Trophoblast cell (in vitro differentiated cells and primary cell): ENCODE measurements at regions not wholly inside any gene's neighbourhood (a gene's known extent, or its start where the extent isn't known, plus 50 kb on each side); places are given as distances from the start of the nearest gene placed in this dataset.

Experiments used
- DNase-seq, 2 donors: peaks; one replicate each; pipeline ENCODE4 v3.0.0-alpha.2; 2016
- H2AFZ ChIP-seq: 2 replicates; pipeline ENCODE4 v1.6.1; 2013; ENCODE audit warnings: low read length, moderate library complexity, mild to moderate bottlenecking; ENCODE audit not compliant: insufficient read depth, poor library complexity
- H2AK5ac ChIP-seq: 2 replicates; pipeline ENCODE4 v1.6.1; 2013; ENCODE audit warnings: mild to moderate bottlenecking, low read length
- H2BK120ac ChIP-seq: 2 replicates; pipeline ENCODE4 v1.6.1; 2013; ENCODE audit warnings: low read length, mild to moderate bottlenecking, moderate library complexity; ENCODE audit not compliant: insufficient read depth, poor library complexity
- H2BK12ac ChIP-seq: 2 replicates; pipeline ENCODE4 v1.6.1; 2013; ENCODE audit warnings: mild to moderate bottlenecking, low read length, moderate library complexity
- H2BK5ac ChIP-seq: 2 replicates; pipeline ENCODE4 v1.6.1; 2013; ENCODE audit warnings: low read length, low read depth, moderate library complexity, mild to moderate bottlenecking; ENCODE audit not compliant: poor library complexity
- H3K14ac ChIP-seq: 2 replicates; pipeline ENCODE4 v1.6.1; 2013; ENCODE audit warnings: mild to moderate bottlenecking, low read length
- H3K18ac ChIP-seq: 2 replicates; pipeline ENCODE4 v1.6.1; 2013; ENCODE audit warnings: mild to moderate bottlenecking, low read length
- H3K23ac ChIP-seq: 2 replicates; pipeline ENCODE4 v1.6.1; 2013; ENCODE audit warnings: low read length
- H3K27ac ChIP-seq: 2 replicates; pipeline ENCODE4 v1.5.1; 2013; ENCODE audit warnings: low read depth, mild to moderate bottlenecking, inconsistent platforms, low read length, moderate library complexity
- H3K27me3 ChIP-seq: 2 replicates; pipeline ENCODE4 v1.6.1; 2013; ENCODE audit warnings: inconsistent platforms, mild to moderate bottlenecking, low read length, moderate library complexity; ENCODE audit not compliant: insufficient read depth
- H3K36me3 ChIP-seq, 2 experiments: 1 replicate in 1 of 2; 2 replicates in 1 of 2; pipeline ENCODE4 v1.6.1; 2013; ENCODE audit warnings: low read length in 2 of 2, mild to moderate bottlenecking in 2 of 2, moderate library complexity in 1 of 2; ENCODE audit not compliant: insufficient read depth in 2 of 2, control insufficient read depth in 1 of 2
- H3K4ac ChIP-seq: 2 replicates; pipeline ENCODE4 v1.6.1; 2013; ENCODE audit warnings: low read depth, mild to moderate bottlenecking, low read length, moderate library complexity
- H3K4me1 ChIP-seq, 2 experiments: 1 replicate in 1 of 2; 2 replicates in 1 of 2; pipeline ENCODE4 v1.6.1; 2013; ENCODE audit warnings: low read length in 2 of 2, mild to moderate bottlenecking in 2 of 2, moderate library complexity in 1 of 2; ENCODE audit not compliant: insufficient read depth in 2 of 2, control insufficient read depth in 1 of 2
- H3K4me2 ChIP-seq: 2 replicates; pipeline ENCODE4 v1.6.1; 2013; ENCODE audit warnings: inconsistent platforms, mild to moderate bottlenecking, low read length, moderate library complexity
- H3K4me3 ChIP-seq: 2 replicates; pipeline ENCODE4 v1.5.1; 2013; ENCODE audit warnings: mild to moderate bottlenecking, low read depth, low read length, inconsistent platforms
- H3K79me1 ChIP-seq: one replicate; pipeline ENCODE4 v1.6.1; 2013; ENCODE audit warnings: low read length
- H3K79me2 ChIP-seq: 2 replicates; pipeline ENCODE4 v1.6.1; 2013; ENCODE audit warnings: low read length, mild to moderate bottlenecking; ENCODE audit not compliant: control insufficient read depth, insufficient read depth, poor library complexity
- H3K9ac ChIP-seq: 2 replicates; pipeline ENCODE4 v1.6.1; 2013; ENCODE audit warnings: mild to moderate bottlenecking, low read length
- H3K9me3 ChIP-seq: 2 replicates; pipeline ENCODE4 v1.6.1; 2013; ENCODE audit warnings: low read depth, mild to moderate bottlenecking, control low read depth, inconsistent platforms, low read length; ENCODE audit not compliant: insufficient read depth
- H4K12ac ChIP-seq: 2 replicates; pipeline ENCODE4 v1.6.1; 2013; ENCODE audit warnings: low read depth, mild to moderate bottlenecking, low read length, moderate library complexity
- H4K8ac ChIP-seq: 2 replicates; pipeline ENCODE4 v1.6.1; 2013; ENCODE audit warnings: low read depth, mild to moderate bottlenecking, low read length, moderate library complexity
- H4K91ac ChIP-seq: one replicate; pipeline ENCODE4 v1.6.1; 2013; ENCODE audit warnings: low read depth, mild to moderate bottlenecking, low read length, moderate library complexity
- WGBS: extraction: QIAGEN DNeasy Blood & Tissue Kit; methylation state at CpG from one replicate; pipeline ENCODE4 v1.1.7; 2013; ENCODE audit warnings: missing lambda C conversion rate; ENCODE audit not compliant: insufficient read length, insufficient coverage; ENCODE audit errors: extremely low coverage; 5-methylcytosine and 5-hydroxymethylcytosine counted together

DNA sequence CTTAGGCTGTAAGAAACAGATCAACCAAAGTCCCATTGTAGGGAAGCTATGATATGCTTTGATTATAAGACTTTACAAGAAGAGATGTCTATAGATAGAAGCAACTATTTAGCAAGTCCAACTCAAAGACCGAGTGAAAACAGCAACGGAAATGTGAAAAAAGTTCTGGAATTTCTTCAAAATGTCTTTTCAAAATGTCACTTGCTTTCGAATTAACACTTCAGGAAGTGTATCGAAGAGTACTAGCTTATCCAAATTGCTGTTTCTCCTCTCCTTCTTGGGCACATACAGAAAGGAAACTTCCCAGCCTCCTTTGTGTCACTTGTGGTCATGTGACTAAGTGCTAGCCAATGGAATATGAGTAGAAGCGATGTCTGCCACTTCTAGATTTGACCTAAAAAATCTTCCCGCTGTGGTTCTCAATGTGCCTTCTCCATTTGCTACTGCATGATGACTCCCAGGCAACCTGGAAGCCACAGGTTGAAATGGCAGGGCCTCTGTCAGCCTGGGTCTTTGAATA is 89.9 kb downstream of the TSEN15 start:
- no peak overlapping the region for H2BK12ac ChIP-seq
- no peak overlapping the region for H3K14ac ChIP-seq
- H2BK120ac ChIP-seq = no peak overlapping the region
- H3K4me3 ChIP-seq = no peak overlapping the region
- H3K79me1 ChIP-seq = no peaks in the 10 kb centered on the region
- H3K4me2 ChIP-seq = no peak overlapping the region
- peaks cover 2% of the 10 kb centered on the region for H3K9me3 ChIP-seq
- H4K91ac ChIP-seq = no peak overlapping the region
- H3K4ac ChIP-seq = no peak overlapping the region
- no peaks in the 10 kb centered on the region for H3K27me3 ChIP-seq
- no peak overlapping the region for H3K9ac ChIP-seq
- DNase-seq = no peak
- no peak overlapping the region for H2BK5ac ChIP-seq
- no peaks in the 10 kb centered on the region for H3K4me1 ChIP-seq
- H3K27ac ChIP-seq = no peak overlapping the region
- no peak overlapping the region for H4K12ac ChIP-seq
- H4K8ac ChIP-seq = no peak overlapping the region
- H3K18ac ChIP-seq = no peak overlapping the region
- no peaks in the 10 kb centered on the region for H3K79me2 ChIP-seq
- no peak overlapping the region for H2AFZ ChIP-seq
- no peak overlapping the region for H3K23ac ChIP-seq
- H3K36me3 ChIP-seq = peaks cover 0 to 2% of the 10 kb centered on the region in 2 experiments
- WGBS = no CpG with 5 or more reads among the region's 6 CpGs
- no peak overlapping the region for H2AK5ac ChIP-seq

DNA sequence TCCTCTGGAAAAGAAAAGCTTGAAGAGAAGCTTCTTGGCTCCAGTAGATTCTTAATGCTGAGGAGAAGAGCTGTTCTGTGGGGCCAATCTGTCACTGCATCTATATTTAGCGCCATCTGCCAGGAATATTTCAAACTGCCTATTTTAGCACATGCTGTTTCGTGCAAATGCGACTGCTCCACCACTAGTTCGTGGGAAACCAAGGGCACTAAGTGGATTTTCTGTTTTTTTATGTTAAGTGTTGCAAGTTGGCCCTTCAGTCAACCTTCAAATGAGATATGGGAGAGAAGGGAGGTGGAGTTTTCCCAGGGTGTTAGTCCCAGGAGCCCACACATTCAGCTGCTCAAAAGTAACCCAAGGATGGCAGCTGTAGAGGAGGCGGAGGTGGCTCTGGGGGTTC is 91.9 kb downstream of the TSEN15 start:
- H2BK12ac ChIP-seq = no peak overlapping the region
- no peak overlapping the region for H3K27ac ChIP-seq
- no peak overlapping the region for H3K23ac ChIP-seq
- no peaks in the 10 kb centered on the region for H3K27me3 ChIP-seq
- no peak overlapping the region for H2BK120ac ChIP-seq
- H3K79me1 ChIP-seq = no peaks in the 10 kb centered on the region
- H4K8ac ChIP-seq = no peak overlapping the region
- H2AK5ac ChIP-seq = no peak overlapping the region
- H2AFZ ChIP-seq = no peak overlapping the region
- no peaks in the 10 kb centered on the region for H3K4me1 ChIP-seq
- no peak overlapping the region for H3K9ac ChIP-seq
- H3K4me2 ChIP-seq = no peak overlapping the region
- H2BK5ac ChIP-seq = no peak overlapping the region
- H4K91ac ChIP-seq = no peak overlapping the region
- H4K12ac ChIP-seq = no peak overlapping the region
- H3K36me3 ChIP-seq = no peaks in the 10 kb centered on the region
- DNase-seq = no peak
- H3K4me3 ChIP-seq = no peak overlapping the region
- no CpG with 5 or more reads among the region's 5 CpGs for WGBS
- H3K4ac ChIP-seq = no peak overlapping the region
- H3K79me2 ChIP-seq = no peaks in the 10 kb centered on the region
- H3K9me3 ChIP-seq = no peaks in the 10 kb centered on the region
- no peak overlapping the region for H3K14ac ChIP-seq
- no peak overlapping the region for H3K18ac ChIP-seq

DNA sequence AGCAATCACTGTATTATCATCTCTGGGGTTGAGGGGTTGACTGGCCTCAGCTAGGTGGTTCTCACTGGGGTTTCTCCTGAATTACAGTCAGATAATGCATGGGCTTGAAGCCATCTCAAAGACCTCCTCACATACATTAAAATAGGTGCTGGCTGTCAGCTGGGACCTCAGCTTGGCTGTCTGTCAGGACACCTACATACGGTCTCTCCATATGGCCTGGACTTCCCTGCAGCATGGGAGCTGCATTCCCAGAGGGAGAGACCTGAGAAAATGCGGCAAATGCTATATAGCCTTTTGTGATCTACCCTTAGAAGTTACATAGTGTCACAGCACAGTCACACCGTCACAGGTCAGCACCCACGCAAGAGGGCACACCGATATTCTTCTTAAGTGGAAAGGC is 93.6 kb downstream of the TSEN15 start:
- H4K8ac ChIP-seq = no peak overlapping the region
- no peak overlapping the region for H3K4me3 ChIP-seq
- WGBS = no CpG with 5 or more reads among the region's 5 CpGs
- no peak for DNase-seq
- no peak overlapping the region for H4K91ac ChIP-seq
- H3K18ac ChIP-seq = no peak overlapping the region
- no peak overlapping the region for H2BK5ac ChIP-seq
- H3K9me3 ChIP-seq = no peaks in the 10 kb centered on the region
- no peak overlapping the region for H3K4me2 ChIP-seq
- H3K4me1 ChIP-seq = no peaks in the 10 kb centered on the region
- H4K12ac ChIP-seq = no peak overlapping the region
- H2BK120ac ChIP-seq = no peak overlapping the region
- H2AFZ ChIP-seq = no peak overlapping the region
- H2BK12ac ChIP-seq = no peak overlapping the region
- H3K79me1 ChIP-seq = no peaks in the 10 kb centered on the region
- H3K4ac ChIP-seq = no peak overlapping the region
- H3K9ac ChIP-seq = no peak overlapping the region
- H2AK5ac ChIP-seq = no peak overlapping the region
- no peak overlapping the region for H3K14ac ChIP-seq
- no peak overlapping the region for H3K23ac ChIP-seq
- no peaks in the 10 kb centered on the region for H3K27me3 ChIP-seq
- no peaks in the 10 kb centered on the region for H3K36me3 ChIP-seq
- H3K79me2 ChIP-seq = no peaks in the 10 kb centered on the region
- no peak overlapping the region for H3K27ac ChIP-seq

DNA sequence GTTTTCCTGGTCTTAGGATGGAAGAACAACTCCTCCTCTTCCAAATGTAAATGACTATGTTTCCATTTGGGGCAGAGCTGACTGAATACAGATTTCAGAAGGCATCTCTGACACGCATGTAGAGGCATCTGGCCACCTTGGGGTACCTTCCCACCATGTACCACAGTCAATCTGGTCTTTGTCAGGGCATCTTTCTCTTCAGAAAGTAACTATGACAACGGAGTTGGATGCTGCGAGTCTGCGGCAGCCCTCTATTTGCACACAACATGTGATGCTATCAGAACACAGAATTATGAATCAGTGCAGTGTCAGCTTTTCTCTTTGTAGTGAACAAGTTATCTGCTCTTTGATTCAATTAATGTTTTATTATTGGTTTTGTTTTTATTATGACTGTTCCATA is 94.7 kb downstream of the TSEN15 start:
- no peaks in the 10 kb centered on the region for H3K4me1 ChIP-seq

More for the DNA sequence above, 94.7 kb downstream of the TSEN15 start:
- Histone ChIP-seq H3K23ac (no peak overlapping the region), H3K4me2 (no peak overlapping the region), H3K79me2 (no peaks in the 10 kb centered on the region), H2AK5ac (no peak overlapping the region), H2BK12ac (no peak overlapping the region), H3K14ac (no peak overlapping the region), H3K18ac (no peak overlapping the region), H3K4me3 (no peak overlapping the region), H3K36me3 (no peaks in the 10 kb centered on the region), H3K79me1 (no peaks in the 10 kb centered on the region), H3K27ac (no peak overlapping the region), H4K91ac (no peak overlapping the region), H3K9me3 (no peaks in the 10 kb centered on the region), H3K4ac (no peak overlapping the region), H2BK120ac (no peak overlapping the region), H3K27me3 (no peaks in the 10 kb centered on the region), H4K8ac (no peak overlapping the region), H4K12ac (no peak overlapping the region), H2AFZ (no peak overlapping the region), H3K9ac (no peak overlapping the region), H2BK5ac (no peak overlapping the region)
- WGBS = no CpG with 5 or more reads among the region's 4 CpGs
- no peak for DNase-seq
